Keratinocyte (primary cell): ENCODE measurements at regions not wholly inside any gene's neighbourhood (a gene's known extent, or its start where the extent isn't known, plus 50 kb on each side); places are given as distances from the start of the nearest gene placed in this dataset.

Experiments
- DNase-seq: peaks from one replicate; pipeline ENCODE4 v3.0.0-alpha.2; 2011; ENCODE audit warnings: low read depth, missing footprints, low spot score
- FAIRE-seq: peaks from 2 replicates; lab custom pipeline; 2011; peaks lifted over from hg19 to GRCh38; lab: Jason Lieb, UNC
- H2AFZ ChIP-seq: 2 replicates; pipeline ENCODE4 v1.6.0; 2012; ENCODE audit warnings: low read length, control low read depth, inconsistent platforms; ENCODE audit not compliant: control insufficient read depth
- H3K27ac ChIP-seq: 2 replicates; pipeline ENCODE4 v1.5.1; 2011; ENCODE audit warnings: low read length; ENCODE audit not compliant: control insufficient read depth, insufficient read depth
- H3K27me3 ChIP-seq: 3 replicates; pipeline ENCODE4 v1.6.0; 2011; ENCODE audit warnings: low read length; ENCODE audit not compliant: control insufficient read depth, insufficient read depth; ENCODE audit errors: extremely low read depth
- H3K36me3 ChIP-seq, 2 experiments: 2 replicates in 1 of 2; 3 replicates in 1 of 2; pipeline ENCODE4 v1.5.1; 2011; ENCODE audit warnings: low read length in 2 of 2, mild to moderate bottlenecking in 1 of 2; ENCODE audit not compliant: control insufficient read depth in 2 of 2, insufficient read depth in 2 of 2; ENCODE audit errors: extremely low read depth in 1 of 2
- H3K4me1 ChIP-seq: 3 replicates; pipeline ENCODE4 v1.5.1; 2011; ENCODE audit warnings: low read length; ENCODE audit not compliant: control insufficient read depth, insufficient read depth; ENCODE audit errors: extremely low read depth
- H3K4me2 ChIP-seq: 3 replicates; pipeline ENCODE4 v1.6.0; 2011; ENCODE audit warnings: low read depth, low read length; ENCODE audit not compliant: control insufficient read depth, insufficient read depth; ENCODE audit errors: extremely low read depth
- H3K4me3 ChIP-seq, 3 experiments: fragments of 200-600 bp in 1 of 3; sonication (generic) in 1 of 3; 2 replicates in 2 of 3; 3 replicates in 1 of 3; pipeline ENCODE4 v1.5.1; 2011 to 2016; ENCODE audit warnings: low read length in 3 of 3, mild to moderate bottlenecking in 3 of 3, control low read depth in 2 of 3, inconsistent platforms in 1 of 3, low read depth in 1 of 3, mixed read lengths in 1 of 3, mixed run types in 1 of 3, moderate library complexity in 1 of 3; ENCODE audit not compliant: control insufficient read depth in 2 of 3, insufficient read depth in 2 of 3; ENCODE audit errors: extremely low read depth in 1 of 3
- H3K79me2 ChIP-seq: 2 replicates; pipeline ENCODE4 v1.6.0; 2012; ENCODE audit warnings: low read length; ENCODE audit not compliant: control insufficient read depth, insufficient read depth
- H3K9ac ChIP-seq: 3 replicates; pipeline ENCODE4 v1.6.0; 2011; ENCODE audit warnings: low read length; ENCODE audit not compliant: control insufficient read depth, insufficient read depth; ENCODE audit errors: extremely low read depth
- H3K9me1 ChIP-seq: 3 replicates; pipeline ENCODE4 v1.6.0; 2011; ENCODE audit warnings: low read length; ENCODE audit not compliant: control insufficient read depth, insufficient read depth; ENCODE audit errors: extremely low read depth
- H3K9me3 ChIP-seq: 2 replicates; pipeline ENCODE4 v1.5.1; 2012; ENCODE audit warnings: low read depth, low read length; ENCODE audit not compliant: control insufficient read depth
- H4K20me1 ChIP-seq: 3 replicates; pipeline ENCODE4 v1.6.0; 2011; ENCODE audit warnings: low read length; ENCODE audit not compliant: control insufficient read depth, insufficient read depth; ENCODE audit errors: extremely low read depth
- CTCF ChIP-seq, 3 experiments: IDR thresholded peaks in 1 of 3; conservative IDR thresholded peaks in 1 of 3; optimal IDR thresholded peaks in 1 of 3; 2 replicates in 2 of 3; 3 replicates in 1 of 3; pipeline versions ENCODE3 to v1.5.1; 2011; ENCODE audit warnings: low read length in 3 of 3, mild to moderate bottlenecking in 3 of 3, moderate library complexity in 2 of 3, control low read depth in 1 of 3, inconsistent platforms in 1 of 3; ENCODE audit not compliant: insufficient read depth in 2 of 3; ENCODE audit errors: extremely low read depth in 1 of 3
- EZH2 ChIP-seq: IDR thresholded peaks from one replicate; pipeline ENCODE4 v1.6.1; 2012; ENCODE audit warnings: inconsistent platforms, mild to moderate bottlenecking, low read length, moderate library complexity
- dilution Hi-C: fragments of 300-500 bp; cut with MboI; formaldehyde crosslinking; loops from one replicate; pipeline ENCODE4 v1.7.0; 2020; ENCODE audit warnings: low sequenced_read_pairs; ENCODE audit not compliant: extremely low pct_ligation_motif_present

GRCh38 chr4:83860200-83860599 is 324.3 kb downstream of the GPAT3 start:
- no peaks in the 10 kb centered on the region for H4K20me1 ChIP-seq
- H3K4me1 ChIP-seq: no peaks in the 10 kb centered on the region
- H3K9me1 ChIP-seq: no peaks in the 10 kb centered on the region
- dilution Hi-C loops: no loop called here
- no peak overlapping the region for H3K9ac ChIP-seq
- DNase-seq (no peak), FAIRE-seq (no peak)
- H3K79me2 ChIP-seq: no peaks in the 10 kb centered on the region
- TF ChIP-seq EZH2: no peak
- TF ChIP-seq CTCF (optimal IDR thresholded peaks at IDR 0.05 in 1 of 3, IDR thresholded peaks at IDR 0.05 in 1 of 3, conservative IDR thresholded peaks at IDR 0.05 in 1 of 3; ENCODE audit: extremely low read depth in 1 of 3, insufficient read depth in 2 of 3, low read length in 3 of 3): no peak
- no peak overlapping the region for H3K4me3 ChIP-seq
- no peaks in the 10 kb centered on the region for H3K36me3 ChIP-seq
- H3K9me3 ChIP-seq: no peaks in the 10 kb centered on the region
- H3K4me2 ChIP-seq: no peak overlapping the region
- no peak overlapping the region for H2AFZ ChIP-seq
- no peaks in the 10 kb centered on the region for H3K27me3 ChIP-seq
- no peak overlapping the region for H3K27ac ChIP-seq

- Histone ChIP-seq H3K79me2 (no peaks in the 10 kb centered on the region), H3K4me3 (no peak overlapping the region), H3K9me3 (no peaks in the 10 kb centered on the region), H3K27me3 (no peaks in the 10 kb centered on the region), H3K9ac (no peak overlapping the region), H4K20me1 (no peaks in the 10 kb centered on the region), H3K36me3 (no peaks in the 10 kb centered on the region), H3K9me1 (no peaks in the 10 kb centered on the region), H3K4me1 (peaks cover 9% of the 10 kb centered on the region), H2AFZ (no peak overlapping the region), H3K27ac (no peak overlapping the region), H3K4me2 (no peak overlapping the region)
- DNase-seq (no peak), FAIRE-seq (no peak)
- dilution Hi-C loops: no loop called here
- no peak for TF ChIP-seq EZH2
- no peak for TF ChIP-seq CTCF (optimal IDR thresholded peaks at IDR 0.05 in 1 of 3, IDR thresholded peaks at IDR 0.05 in 1 of 3, conservative IDR thresholded peaks at IDR 0.05 in 1 of 3; ENCODE audit: extremely low read depth in 1 of 3, insufficient read depth in 2 of 3, low read length in 3 of 3)
Observed at GRCh38 chr4:83858131-83858530, 322.2 kb downstream of the GPAT3 start.
